NB4 (cell line): ENCODE measurements at regions not wholly inside any gene's neighbourhood (a gene's known extent, or its start where the extent isn't known, plus 50 kb on each side); places are given as distances from the start of the nearest gene placed in this dataset.

Source experiments
- POLR2A ChIP-seq: IDR thresholded peaks from 2 replicates; pipeline ENCODE4 v1.6.1; 2011; ENCODE audit warnings: mild to moderate bottlenecking; ENCODE audit not compliant: insufficient read length; ENCODE audit errors: extremely low read depth
- TF ChIP-seq, protein P1 (sequence below): IDR thresholded peaks from one replicate; pipeline ENCODE4 v1.5.1; 2012; ENCODE audit warnings: low read depth, low read length

DNA sequence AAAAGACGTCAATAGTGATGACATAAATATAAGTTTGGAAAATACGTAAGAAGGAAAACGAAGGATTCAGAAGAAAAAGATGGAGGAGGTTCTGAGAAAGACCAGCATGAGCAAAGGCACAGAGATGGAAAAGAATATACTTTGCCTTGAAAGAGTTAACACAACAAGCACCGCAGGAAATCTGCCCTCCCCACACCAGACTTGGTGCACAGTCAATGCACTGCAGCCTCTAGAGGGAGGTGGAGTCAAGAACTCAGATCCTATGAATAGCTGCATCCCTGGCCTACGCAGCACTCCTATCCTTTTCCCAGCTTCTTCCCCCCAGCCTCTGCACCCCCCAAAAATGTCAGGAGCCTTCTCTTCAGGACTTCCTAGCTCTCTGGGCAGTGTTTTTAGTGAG is 1370.6 kb upstream of the LRRTM3 start:
- no peak for TF ChIP-seq POLR2A
- TF ChIP-seq, protein P1, sequence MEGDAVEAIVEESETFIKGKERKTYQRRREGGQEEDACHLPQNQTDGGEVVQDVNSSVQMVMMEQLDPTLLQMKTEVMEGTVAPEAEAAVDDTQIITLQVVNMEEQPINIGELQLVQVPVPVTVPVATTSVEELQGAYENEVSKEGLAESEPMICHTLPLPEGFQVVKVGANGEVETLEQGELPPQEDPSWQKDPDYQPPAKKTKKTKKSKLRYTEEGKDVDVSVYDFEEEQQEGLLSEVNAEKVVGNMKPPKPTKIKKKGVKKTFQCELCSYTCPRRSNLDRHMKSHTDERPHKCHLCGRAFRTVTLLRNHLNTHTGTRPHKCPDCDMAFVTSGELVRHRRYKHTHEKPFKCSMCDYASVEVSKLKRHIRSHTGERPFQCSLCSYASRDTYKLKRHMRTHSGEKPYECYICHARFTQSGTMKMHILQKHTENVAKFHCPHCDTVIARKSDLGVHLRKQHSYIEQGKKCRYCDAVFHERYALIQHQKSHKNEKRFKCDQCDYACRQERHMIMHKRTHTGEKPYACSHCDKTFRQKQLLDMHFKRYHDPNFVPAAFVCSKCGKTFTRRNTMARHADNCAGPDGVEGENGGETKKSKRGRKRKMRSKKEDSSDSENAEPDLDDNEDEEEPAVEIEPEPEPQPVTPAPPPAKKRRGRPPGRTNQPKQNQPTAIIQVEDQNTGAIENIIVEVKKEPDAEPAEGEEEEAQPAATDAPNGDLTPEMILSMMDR = no peak
